K562 (cell line): ENCODE measurements at regions not wholly inside any gene's neighbourhood (a gene's known extent, or its start where the extent isn't known, plus 50 kb on each side); places are given as distances from the start of the nearest gene placed in this dataset.
A peak's percentile ranks its signal among the peaks of the same experiment; 100 is the strongest.

Experiments used
- ATAC-seq: fragments of 200-7000 bp; cut with Tn5 transposase; 3 replicates; pipeline ENCODE4 v1.9.1; 2020; ENCODE audit warnings: moderate library complexity
- BruUV-seq: library from RNA; stranded (reverse); fragments of 400-500 nt; replicated peaks from 2 replicates; lab custom pipeline; 2021; lab: Mats Ljungman, UMichigan
- CTCF ChIA-PET: fragments of 300-600 bp; formaldehyde crosslinking; extraction: SDS; loops from one replicate; lab custom pipeline; 2021; ENCODE audit warnings: low intra/inter-chr PET ratio; lab: Yijun Ruan, JAX
- POLR2A ChIA-PET: fragments of 300-600, 350-650 bp; sonication (Branson Sonifier 250); formaldehyde crosslinking; extraction: SDS; loops from one replicate; lab custom pipeline; 2021; ENCODE audit warnings: antibody characterized with exemption, inconsistent platforms; lab: Yijun Ruan, JAX
- DNase-seq, 4 experiments: peaks; one replicate each; pipeline versions ENCODE4 v3.0.0 to v3.0.0-alpha.2; 2011 to 2018; ENCODE audit warnings: low spot score in 3 of 4, mixed read lengths in 3 of 4; ENCODE audit errors: extremely low read depth in 1 of 4
- FAIRE-seq: peaks from 2 replicates; lab custom pipeline; 2011; peaks lifted over from hg19 to GRCh38; lab: Jason Lieb, UNC
- H2AFZ ChIP-seq: 2 replicates; pipeline ENCODE4 v1.6.0; 2011; ENCODE audit warnings: low read depth, low read length, control low read depth, inconsistent platforms
- H3K27ac ChIP-seq: fragments of 200-600 bp; 3 replicates; pipeline ENCODE4 v1.8.0; 2011; ENCODE audit warnings: low read depth, mild to moderate bottlenecking, control low read depth, inconsistent platforms, low read length, moderate library complexity, mixed read lengths; ENCODE audit errors: extremely low read depth
- H3K27me3 ChIP-seq, 2 experiments: fragments of 300-600 bp in 1 of 2; 2 replicates in 1 of 2; 3 replicates in 1 of 2; pipeline versions ENCODE4 v1.6.0 to v1.8.0; 2011; ENCODE audit warnings: inconsistent platforms in 2 of 2, low read length in 2 of 2, mild to moderate bottlenecking in 1 of 2, mixed read lengths in 1 of 2, moderate library complexity in 1 of 2; ENCODE audit not compliant: control insufficient read depth in 2 of 2, insufficient read depth in 2 of 2
- H3K36me3 ChIP-seq: fragments of 300-600 bp; 3 replicates; pipeline ENCODE4 v1.8.0; 2011; ENCODE audit warnings: mild to moderate bottlenecking, low read length, inconsistent platforms; ENCODE audit not compliant: control insufficient read depth, insufficient read depth
- H3K4me1 ChIP-seq, 2 experiments: fragments of 200-600 bp in 1 of 2; replicated peaks in 1 of 2; 2 replicates in 1 of 2; 3 replicates in 1 of 2; pipeline versions ENCODE4 v1.5.1 to v1.8.0; 2011; ENCODE audit warnings: inconsistent platforms in 2 of 2, low read length in 2 of 2, mild to moderate bottlenecking in 1 of 2, mixed read lengths in 1 of 2, moderate library complexity in 1 of 2; ENCODE audit not compliant: control insufficient read depth in 2 of 2, insufficient read depth in 2 of 2
- H3K4me2 ChIP-seq: 2 replicates; pipeline ENCODE4 v1.6.1; 2011; ENCODE audit warnings: low read length, control low read depth, inconsistent platforms, mixed read lengths; ENCODE audit not compliant: insufficient read depth
- H3K4me3 ChIP-seq: fragments of 200-600 bp; sonication (generic), shearing (Covaris generic); 2 replicates; pipeline ENCODE4 v1.5.1; 2016; ENCODE audit warnings: control low read depth, inconsistent platforms
- H3K79me2 ChIP-seq: fragments of 200-600 bp; 3 replicates; pipeline ENCODE4 v1.8.0; 2011; ENCODE audit warnings: low read length, inconsistent platforms; ENCODE audit not compliant: control insufficient read depth, insufficient read depth
- H3K9ac ChIP-seq, 2 experiments: 2 replicates each; pipeline versions ENCODE4 v1.6.0 to v1.6.1; 2011; ENCODE audit warnings: low read depth in 2 of 2, low read length in 2 of 2, control low read depth in 1 of 2, inconsistent platforms in 1 of 2, mild to moderate bottlenecking in 1 of 2, mixed read lengths in 1 of 2; ENCODE audit not compliant: insufficient read depth in 1 of 2
- H3K9me1 ChIP-seq: one replicate; pipeline ENCODE4 v1.6.0; 2011; ENCODE audit warnings: inconsistent platforms, mild to moderate bottlenecking, low read length, moderate library complexity; ENCODE audit not compliant: control insufficient read depth, insufficient read depth
- H3K9me3 ChIP-seq: replicated peaks from 2 replicates; pipeline ENCODE4 v1.5.1; 2011; ENCODE audit warnings: low read depth, low read length, inconsistent platforms; ENCODE audit not compliant: control insufficient read depth, insufficient read depth
- H4K20me1 ChIP-seq: replicated peaks from 2 replicates; pipeline ENCODE4 v1.6.1; 2011; ENCODE audit warnings: low read length, inconsistent platforms, mixed read lengths; ENCODE audit not compliant: control insufficient read depth, insufficient read depth
- FUS ChIP-seq: fragments of 200-400 bp; formaldehyde crosslinking; optimal IDR thresholded peaks from 2 replicates; pipeline ENCODE3; 2017; ENCODE audit warnings: low read depth, low read length
- SETDB1 ChIP-seq: IDR thresholded peaks from one replicate; pipeline ENCODE4 v1.6.1; 2012; ENCODE audit warnings: low read length, control low read depth, inconsistent platforms
- SRF ChIP-seq, 2 experiments: fragments of 250-450, 450-650 bp in 1 of 2; sonication (Bioruptor Pico) in 1 of 2; sonication (generic) in 1 of 2; formaldehyde crosslinking; IDR thresholded peaks; 2 replicates each; pipeline versions ENCODE4 v1.5.0 to v1.5.1; 2020 to 2022; ENCODE audit warnings: mild to moderate bottlenecking in 1 of 2, missing genetic modification reagents in 1 of 2
- ZNF444 ChIP-seq: fragments of 250-450 bp; sonication (Bioruptor Pico); IDR thresholded peaks from 2 replicates; pipeline ENCODE4 v1.4.0; 2020; ENCODE audit warnings: mild to moderate bottlenecking, moderate library complexity
- ZNF764 ChIP-seq: fragments of 250-450 bp; sonication (Bioruptor Pico); IDR thresholded peaks from 2 replicates; pipeline ENCODE4 v1.4.0; 2020; ENCODE audit warnings: low read depth, mild to moderate bottlenecking, moderate library complexity
- ZNF766 ChIP-seq: fragments of 200-800 bp; sonication (Bioruptor generic); conservative IDR thresholded peaks from 2 replicates; pipeline ENCODE4 v1.6.1; 2016; ENCODE audit warnings: missing genetic modification characterization, missing compliant biosample characterization
- WGBS: fragments of 100-300 bp; shearing (Covaris generic); methylation state at CpG from one replicate; pipeline ENCODE4 v1.1.6; 2016; ENCODE audit warnings: low coverage, mixed read lengths; ENCODE audit not compliant: insufficient coverage; ENCODE audit errors: missing lambda C conversion rate; 5-methylcytosine and 5-hydroxymethylcytosine counted together
- in situ Hi-C: fragments of 300-500 bp; cut with MboI; formaldehyde crosslinking; loops from 4 replicates; pipeline ENCODE4 v1.15.0; 2018; ENCODE audit warnings: inconsistent platforms, mixed read lengths
- intact Hi-C: fragments of 100-400 bp; cut with micrococcal nuclease; formaldehyde crosslinking; loops from 2 replicates; pipeline ENCODE4 v1.14.2; 2022
- TF ChIP-seq, protein P1 (sequence below): fragments of 250-450 bp; sonication (Bioruptor Pico); IDR thresholded peaks from 2 replicates; pipeline ENCODE4 v1.6.1; 2021; ENCODE audit warnings: mild to moderate bottlenecking
- TF ChIP-seq, protein P2 (sequence below), 2 experiments: fragments of 450-650 bp; IDR thresholded peaks; 2 replicates each; pipeline ENCODE4 v1.6.1; 2016; ENCODE audit warnings: mild to moderate bottlenecking in 2 of 2, borderline replicate concordance in 1 of 2, low read depth in 1 of 2, moderate library complexity in 1 of 2

DNA sequence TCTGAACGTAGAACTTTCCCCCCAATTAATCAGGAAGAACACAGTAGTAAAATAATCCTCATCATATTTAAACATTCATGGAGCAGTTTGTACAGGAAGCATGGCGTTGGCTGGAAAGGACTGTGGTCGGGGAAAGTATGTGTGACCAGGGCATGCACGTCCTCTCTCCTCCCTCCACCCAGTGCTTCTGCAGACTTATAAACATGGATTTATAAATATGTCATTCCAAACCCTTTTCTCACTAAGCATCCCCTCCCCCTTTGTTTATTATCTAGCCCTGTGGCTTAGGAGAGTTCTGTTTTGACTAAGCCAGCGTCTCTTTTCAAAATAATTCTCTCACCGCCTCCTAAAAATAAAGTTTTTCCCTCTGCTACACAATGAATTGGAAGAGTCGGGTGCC lies 70.4 kb upstream of the DAP start:
- Histone ChIP-seq H3K27me3 (peaks cover 7 to 11% of the 10 kb centered on the region in 2 experiments; a peak in 3 of 5 replicates), H3K4me3 (no peak overlapping the region), H4K20me1 (no peaks in the 10 kb centered on the region), H3K27ac (no peak overlapping the region), H3K4me2 (no peak overlapping the region), H3K79me2 (no peaks in the 10 kb centered on the region), H3K9me1 (no peaks in the 10 kb centered on the region), H3K4me1 (no peaks in the 10 kb centered on the region), H3K36me3 (no peaks in the 10 kb centered on the region), H3K9me3 (no peaks in the 10 kb centered on the region), H3K9ac (no peak overlapping the region), H2AFZ (no peak overlapping the region)
- no peak for ATAC-seq
- in situ Hi-C loops: no loop called here
- ChIA-PET POLR2A (no interaction called here), CTCF (no interaction called here)
- no peak for FAIRE-seq
- intact Hi-C loops: no loop called here
- no peak for TF ChIP-seq ZNF444
- peak in 1 of 4 experiments; percentile 2 for DNase-seq
- 0% methylated on average over 7 of the region's 7 CpGs for WGBS
- BruUV-seq: no TSS peak

DNA sequence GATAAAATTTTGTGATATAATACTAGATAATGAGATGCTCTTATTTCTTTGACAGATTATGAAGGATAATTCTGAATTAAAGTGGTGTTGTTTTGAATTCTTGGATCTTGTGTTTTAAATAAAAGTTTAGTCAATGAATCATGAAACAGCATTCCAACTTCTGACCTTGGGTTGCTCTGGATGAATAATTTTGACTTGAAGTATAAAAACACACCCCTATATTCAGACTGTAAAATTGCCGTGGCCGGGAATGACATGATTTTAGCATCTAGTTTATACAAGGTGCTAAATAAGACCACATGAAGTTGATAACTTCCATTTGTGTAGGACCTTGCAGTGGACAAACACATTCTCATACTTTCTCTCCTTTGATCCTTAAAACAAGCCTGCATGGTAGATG lies 67.2 kb upstream of the DAP start:
- no peak for DNase-seq
- no peaks in the 10 kb centered on the region for H4K20me1 ChIP-seq
- POLR2A ChIA-PET: no interaction called here
- no peaks in the 10 kb centered on the region for H3K9me3 ChIP-seq
- no peaks in the 10 kb centered on the region for H3K9me1 ChIP-seq
- in situ Hi-C loops: no loop called here
- H3K4me2 ChIP-seq: no peak overlapping the region
- 4% methylated on average over 2 of the region's 2 CpGs for WGBS
- no peak for FAIRE-seq
- intact Hi-C loops: no loop called here
- no peaks in the 10 kb centered on the region for H3K79me2 ChIP-seq
- H2AFZ ChIP-seq: no peak overlapping the region
- H3K27me3 ChIP-seq: peaks cover 4 to 7% of the 10 kb centered on the region in 2 experiments; a peak in 3 of 5 replicates
- H3K27ac ChIP-seq: no peak overlapping the region
- no peak for ATAC-seq
- CTCF ChIA-PET: no interaction called here
- no TSS peak for BruUV-seq
- no peak overlapping the region for H3K4me3 ChIP-seq
- H3K4me1 ChIP-seq: no peaks in the 10 kb centered on the region
- no peaks in the 10 kb centered on the region for H3K36me3 ChIP-seq
- no peak overlapping the region for H3K9ac ChIP-seq
- no peak for TF ChIP-seq FUS
- TF ChIP-seq SETDB1: no peak
- TF ChIP-seq, protein P1, sequence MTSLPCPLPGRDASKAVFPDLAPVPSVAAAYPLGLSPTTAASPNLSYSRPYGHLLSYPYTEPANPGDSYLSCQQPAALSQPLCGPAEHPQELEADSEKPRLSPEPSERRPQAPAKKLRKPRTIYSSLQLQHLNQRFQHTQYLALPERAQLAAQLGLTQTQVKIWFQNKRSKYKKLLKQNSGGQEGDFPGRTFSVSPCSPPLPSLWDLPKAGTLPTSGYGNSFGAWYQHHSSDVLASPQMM (CRISPR knock-in tag): no peak
- no peak for TF ChIP-seq ZNF766 (CRISPR knock-in tag)
- TF ChIP-seq SRF (CRISPR knock-in tag; IDR thresholded peaks at IDR 0.05): no peak
- TF ChIP-seq, protein P2, sequence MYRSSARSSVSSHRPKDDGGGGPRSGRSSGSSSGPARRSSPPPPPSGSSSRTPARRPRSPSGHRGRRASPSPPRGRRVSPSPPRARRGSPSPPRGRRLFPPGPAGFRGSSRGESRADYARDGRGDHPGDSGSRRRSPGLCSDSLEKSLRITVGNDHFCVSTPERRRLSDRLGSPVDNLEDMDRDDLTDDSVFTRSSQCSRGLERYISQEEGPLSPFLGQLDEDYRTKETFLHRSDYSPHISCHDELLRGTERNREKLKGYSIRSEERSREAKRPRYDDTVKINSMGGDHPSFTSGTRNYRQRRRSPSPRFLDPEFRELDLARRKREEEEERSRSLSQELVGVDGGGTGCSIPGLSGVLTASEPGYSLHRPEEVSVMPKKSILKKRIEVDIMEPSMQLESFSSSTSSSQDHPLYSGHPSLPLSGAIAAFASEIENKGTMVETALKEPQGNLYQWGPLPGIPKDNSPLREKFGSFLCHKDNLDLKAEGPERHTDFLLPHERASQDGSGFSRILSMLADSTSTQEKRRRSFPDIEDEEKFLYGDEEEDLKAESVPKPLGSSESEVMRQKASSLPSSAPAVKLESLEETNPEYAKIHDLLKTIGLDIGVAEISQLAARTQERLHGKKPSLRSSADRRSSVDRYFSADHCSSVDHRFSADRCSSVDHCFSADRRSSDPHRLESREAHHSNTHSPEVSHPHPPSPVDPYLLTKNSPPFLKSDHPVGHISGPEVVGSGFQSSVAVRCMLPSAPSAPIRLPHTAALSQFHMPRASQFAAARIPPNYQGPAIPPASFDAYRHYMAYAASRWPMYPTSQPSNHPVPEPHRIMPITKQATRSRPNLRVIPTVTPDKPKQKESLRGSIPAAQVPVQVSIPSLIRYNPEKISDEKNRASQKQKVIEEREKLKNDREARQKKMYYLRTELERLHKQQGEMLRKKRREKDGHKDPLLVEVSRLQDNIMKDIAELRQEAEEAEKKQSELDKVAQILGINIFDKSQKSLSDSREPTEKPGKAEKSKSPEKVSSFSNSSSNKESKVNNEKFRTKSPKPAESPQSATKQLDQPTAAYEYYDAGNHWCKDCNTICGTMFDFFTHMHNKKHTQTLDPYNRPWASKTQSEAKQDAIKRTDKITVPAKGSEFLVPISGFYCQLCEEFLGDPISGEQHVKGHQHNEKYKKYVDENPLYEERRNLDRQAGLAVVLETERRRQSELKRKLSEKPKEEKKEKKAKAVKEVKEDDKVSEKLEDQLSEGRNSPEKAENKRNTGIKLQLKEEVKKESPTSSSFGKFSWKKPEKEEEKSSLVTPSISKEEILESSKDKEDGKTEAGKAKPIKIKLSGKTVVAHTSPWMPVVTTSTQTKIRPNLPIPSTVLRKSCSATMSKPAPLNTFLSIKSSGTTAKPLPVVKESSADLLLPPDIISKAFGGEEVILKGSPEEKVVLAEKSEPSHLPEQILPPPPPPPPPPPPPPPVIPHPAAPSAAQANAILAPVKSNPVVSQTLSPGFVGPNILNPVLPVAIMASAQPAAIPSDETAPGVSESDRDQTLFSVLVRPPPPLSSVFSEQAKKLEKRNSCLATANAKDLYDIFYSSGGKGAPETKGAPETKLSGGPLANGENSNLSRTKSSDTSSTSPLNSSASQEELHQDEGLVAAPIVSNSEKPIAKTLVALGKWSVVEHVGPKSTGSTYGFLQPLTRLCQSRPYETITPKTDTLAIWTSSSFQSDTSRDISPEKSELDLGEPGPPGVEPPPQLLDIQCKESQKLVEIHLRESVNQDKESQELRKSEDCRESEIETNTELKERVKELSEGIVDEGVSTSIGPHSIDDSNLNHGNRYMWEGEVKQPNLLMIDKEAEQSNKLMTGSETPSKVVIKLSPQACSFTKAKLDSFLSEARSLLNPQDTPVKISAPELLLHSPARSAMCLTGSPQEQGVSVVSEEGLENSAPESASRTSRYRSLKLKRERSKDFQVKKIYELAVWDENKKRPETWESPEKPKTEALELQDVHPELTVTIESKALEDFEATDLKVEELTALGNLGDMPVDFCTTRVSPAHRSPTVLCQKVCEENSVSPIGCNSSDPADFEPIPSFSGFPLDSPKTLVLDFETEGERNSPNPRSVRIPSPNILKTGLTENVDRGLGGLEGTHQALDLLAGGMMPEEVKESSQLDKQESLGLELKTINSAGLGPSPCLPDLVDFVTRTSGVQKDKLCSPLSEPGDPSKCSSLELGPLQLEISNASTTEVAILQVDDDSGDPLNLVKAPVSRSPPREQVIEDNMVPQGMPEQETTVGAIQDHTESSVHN (IDR thresholded peaks at IDR 0.05; ENCODE audit: borderline replicate concordance in 1 of 2, low read depth in 1 of 2): no peak
- no peak for TF ChIP-seq ZNF764 (CRISPR knock-in tag)
